Gastrocnemius medialis (tissue), 4 donors: ENCODE measurements at regions not wholly inside any gene's neighbourhood (a gene's known extent, or its start where the extent isn't known, plus 50 kb on each side); places are given as distances from the start of the nearest gene placed in this dataset.

ENCODE experiments used
- ATAC-seq, 2 donors: fragments of 150-250 bp; one replicate each; pipeline ENCODE4 v1.9.1; 2016
- DNase-seq, 2 donors: peaks; one replicate each; pipeline ENCODE4 v3.0.0-alpha.2; 2019
- H3K27ac ChIP-seq, 4 donors: fragments of 200-600 bp; sonication (generic); 1 replicate in 1 of 4; 2 replicates in 3 of 4; pipeline ENCODE4 v1.5.1; 2016 to 2018; ENCODE audit warnings: mild to moderate bottlenecking in 2 of 4, moderate library complexity in 1 of 4
- H3K27me3 ChIP-seq, 3 donors: fragments of 200-600 bp; sonication (generic) in 2 of 3; 1 replicate in 1 of 3; 2 replicates in 2 of 3; pipeline versions ENCODE4 v1.5.1 to v1.6.0; 2016 to 2019; ENCODE audit warnings: mild to moderate bottlenecking in 1 of 3, moderate library complexity in 1 of 3
- H3K36me3 ChIP-seq, 2 donors: fragments of 200-600 bp; sonication (generic) in 1 of 2; one replicate each; pipeline ENCODE4 v1.5.1; 2017 to 2018
- H3K4me1 ChIP-seq, 2 donors: fragments of 200-600 bp; sonication (generic) in 1 of 2; one replicate each; pipeline ENCODE4 v1.5.1; 2016 to 2017; ENCODE audit warnings: mild to moderate bottlenecking in 2 of 2
- H3K4me3 ChIP-seq, 4 donors: fragments of 200-600 bp; sonication (generic) in 3 of 4; 1 replicate in 1 of 4; 2 replicates in 3 of 4; pipeline ENCODE4 v1.5.1; 2016 to 2019; ENCODE audit warnings: mild to moderate bottlenecking in 2 of 4
- H3K9me3 ChIP-seq, 3 donors: fragments of 200-600 bp; sonication (generic) in 2 of 3; 1 replicate in 1 of 3; 2 replicates in 2 of 3; pipeline ENCODE4 v1.5.1; 2016 to 2019
- CTCF ChIP-seq, 5 experiments: fragments of 450-650 bp in 3 of 5; fragments of 200-600 bp in 2 of 5; sonication (generic) in 2 of 5; IDR thresholded peaks in 4 of 5; conservative IDR thresholded peaks in 1 of 5; 1 replicate in 4 of 5; 2 replicates in 1 of 5; pipeline ENCODE4 v1.5.1; 2016 to 2019; ENCODE audit warnings: antibody characterized with exemption in 5 of 5, mild to moderate bottlenecking in 3 of 5, moderate library complexity in 3 of 5
- POLR2A ChIP-seq, 2 donors: fragments of 450-650 bp; IDR thresholded peaks; one replicate each; pipeline ENCODE4 v1.6.1; 2017; ENCODE audit warnings: antibody characterized with exemption in 2 of 2, mild to moderate bottlenecking in 2 of 2, moderate library complexity in 2 of 2
- in situ Hi-C, 4 donors: fragments of 200-750 bp; cut with MboI; loops; one replicate each; pipeline versions ENCODE4 v1.15.0 to v1.8.0; 2017; ENCODE audit warnings: low sequenced_read_pairs in 4 of 4
- intact Hi-C: fragments of 100-400 bp; cut with DNase I; formaldehyde crosslinking; loops from one replicate; pipeline ENCODE4 v1.15.1; 2023; ENCODE audit warnings: low total_unique reads

GRCh38 chr2:64392529-64392928, 61.4 kb upstream of the LGALSL start:
- TF ChIP-seq POLR2A (IDR thresholded peaks at IDR 0.05) (no peak), CTCF (IDR thresholded peaks at IDR 0.05 in 4 of 5, conservative IDR thresholded peaks at IDR 0.05 in 1 of 5) (no peak)
- Histone ChIP-seq H3K9me3 (no peaks in the 10 kb centered on the region), H3K4me1 (no peaks in the 10 kb centered on the region), H3K27me3 (no peaks in the 10 kb centered on the region), H3K27ac (no peak overlapping the region), H3K36me3 (no peaks in the 10 kb centered on the region), H3K4me3 (no peak overlapping the region)
- DNase-seq (no peak), ATAC-seq (no peak)
- in situ Hi-C loops, result no loop called here
- intact Hi-C loops, result no loop called here

DNA sequence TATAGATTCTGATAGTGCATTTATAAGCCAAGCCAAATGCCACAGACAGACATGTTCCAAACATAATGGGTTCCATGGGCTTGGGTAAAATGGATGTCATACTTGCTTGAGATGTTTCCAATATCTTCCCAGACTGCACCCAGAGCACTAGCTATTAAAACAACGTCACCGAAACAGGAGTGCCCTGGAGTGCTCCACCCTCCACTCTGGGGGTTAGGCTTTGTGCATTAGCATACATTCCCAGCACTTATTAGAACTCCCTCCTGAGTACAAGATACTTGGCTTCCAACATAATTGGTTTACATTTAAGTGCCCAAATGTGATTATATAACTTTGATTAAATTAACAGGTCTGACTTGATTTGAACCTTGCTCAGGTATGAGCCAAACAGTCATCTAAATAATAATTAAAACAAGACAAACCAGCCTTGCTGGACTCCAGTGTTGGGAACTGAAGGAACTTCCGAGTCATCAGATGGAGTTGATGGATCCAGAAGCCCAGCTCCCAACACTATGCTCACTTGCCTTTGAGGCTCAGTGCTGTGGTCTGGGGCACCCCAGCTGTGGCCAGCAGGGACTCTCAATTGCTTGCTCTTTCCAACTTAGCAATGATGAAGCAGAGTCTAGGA, 60.5 kb upstream of the LGALSL start:
- no peak for DNase-seq
- intact Hi-C loops, result no loop called here
- Histone ChIP-seq H3K4me1 (no peaks in the 10 kb centered on the region), H3K27me3 (no peaks in the 10 kb centered on the region), H3K27ac (no peak overlapping the region), H3K4me3 (no peak overlapping the region), H3K36me3 (no peaks in the 10 kb centered on the region), H3K9me3 (no peaks in the 10 kb centered on the region)
- in situ Hi-C loops, result no loop called here
- TF ChIP-seq CTCF (IDR thresholded peaks at IDR 0.05 in 4 of 5, conservative IDR thresholded peaks at IDR 0.05 in 1 of 5), result no peak
- ATAC-seq, result no peak

DNA sequence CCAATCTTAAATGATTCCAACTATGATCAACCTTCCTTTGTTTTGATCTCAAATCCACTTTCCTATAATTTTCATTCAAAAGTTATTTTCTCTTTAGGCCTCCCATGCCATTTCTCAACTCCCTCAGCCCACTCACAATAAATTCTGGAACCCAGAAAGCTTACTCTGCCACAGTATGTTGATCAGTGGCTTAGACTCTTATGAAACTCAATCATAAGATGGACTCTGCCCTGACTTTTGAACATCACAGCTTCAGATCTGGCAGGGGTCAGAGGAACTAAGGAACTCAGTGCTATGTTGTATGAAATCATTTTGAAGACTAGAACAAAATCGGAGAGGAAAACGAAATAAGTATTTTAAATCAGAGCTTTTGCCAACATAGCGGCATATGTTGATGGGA, 59.8 kb upstream of the LGALSL start:
- ATAC-seq, result no peak
- no peak for DNase-seq
- Histone ChIP-seq H3K4me1 (no peaks in the 10 kb centered on the region), H3K36me3 (no peaks in the 10 kb centered on the region), H3K9me3 (no peaks in the 10 kb centered on the region), H3K27me3 (no peaks in the 10 kb centered on the region), H3K4me3 (no peak overlapping the region), H3K27ac (no peak overlapping the region)
- intact Hi-C loops, result no loop called here
- in situ Hi-C loops, result no loop called here
- no peak for TF ChIP-seq CTCF (IDR thresholded peaks at IDR 0.05 in 4 of 5, conservative IDR thresholded peaks at IDR 0.05 in 1 of 5)
- TF ChIP-seq POLR2A (IDR thresholded peaks at IDR 0.05), result no peak

GRCh38 chr2:64396001-64396400, 58.0 kb upstream of the LGALSL start:
- Histone ChIP-seq H3K9me3 (no peaks in the 10 kb centered on the region), H3K27ac (no peak overlapping the region), H3K36me3 (no peaks in the 10 kb centered on the region), H3K27me3 (no peaks in the 10 kb centered on the region), H3K4me1 (peaks cover 10 to 11% of the 10 kb centered on the region in 2 donors), H3K4me3 (no peak overlapping the region)
- no peak for DNase-seq
- TF ChIP-seq CTCF (IDR thresholded peaks at IDR 0.05 in 4 of 5, conservative IDR thresholded peaks at IDR 0.05 in 1 of 5) (no peak), POLR2A (IDR thresholded peaks at IDR 0.05) (no peak)
- intact Hi-C loops, result no loop called here
- in situ Hi-C loops, result no loop called here
- ATAC-seq, result no peak

- no peaks in the 10 kb centered on the region for H3K27me3 ChIP-seq
- no peak for TF ChIP-seq POLR2A (IDR thresholded peaks at IDR 0.05)
- intact Hi-C loops, result no loop called here
- H3K36me3 ChIP-seq, result no peaks in the 10 kb centered on the region
- in situ Hi-C loops, result no loop called here
- peaks cover 16% of the 10 kb centered on the region in 2 donors for H3K4me1 ChIP-seq
- no peak for DNase-seq
- ATAC-seq, result no peak
- H3K27ac ChIP-seq, result no peak overlapping the region
- no peaks in the 10 kb centered on the region for H3K9me3 ChIP-seq
- no peak overlapping the region for H3K4me3 ChIP-seq
Observed at GRCh38 chr2:64396551-64396950, 57.4 kb upstream of the LGALSL start.
